Heart left ventricle (tissue), 13 donors: ENCODE measurements at regions not wholly inside any gene's neighbourhood (a gene's known extent, or its start where the extent isn't known, plus 50 kb on each side); places are given as distances from the start of the nearest gene placed in this dataset.
"Not testable (repeated sequence)": the region's sequence is repeated elsewhere in the genome, so short reads cannot be mapped to it uniquely, and the experiment has no call there.

ENCODE experiments used
- POLR2A ChIP-seq, 2 donors: fragments of 450-650 bp; IDR thresholded peaks; one replicate each; pipeline ENCODE4 v1.6.1; 2017; ENCODE audit warnings: antibody characterized with exemption in 2 of 2, mild to moderate bottlenecking in 2 of 2, moderate library complexity in 2 of 2
- TF ChIP-seq, protein P1 (sequence below), 12 donors: fragments of 200-600 bp; sonication (generic) in 4 of 12; IDR thresholded peaks; one replicate each; pipeline versions ENCODE4 v1.5.0 to v1.8.0; 2018 to 2022; ENCODE audit warnings: antibody characterized with exemption in 12 of 12, mild to moderate bottlenecking in 5 of 12
- donor health status: ischemic (EF 13 %, LVEDD 7.1; RV severe dilation, severe dysfunction).
- donor health status: DM: no; HTN: yes; CAD: no.
- donor health status: DM: no; HTN: no; CAD: no.
- donor health status: ischemic (EF 25% LVEDD 6.9; RV normal size, moderate dysfunction).
- donor health status: ischemic (EF 25% LVEDD 5.7; RV mildly dilated, moderate dysfunction).
- donor health status: ischemic (EF 35%, LVEDD 5.7; RV mildly dilated, moderate dysfunction).
- donor health status: nonischemic (EF 11% LVEDD 7.7; RV severe dilation, severe dysfunction).
- donor health status: DM: yes; HTN: yes; CAD: no.
- donor health status: PGD.
- donor health status: ischemic (EF 29% LVEDD 5.4; RV normal size, mild dysfunction).
- donor health status: nonischemic (EF 23%, LVEDD 6.1; RV moderate dilation, normal function).

- TF ChIP-seq, protein P1, sequence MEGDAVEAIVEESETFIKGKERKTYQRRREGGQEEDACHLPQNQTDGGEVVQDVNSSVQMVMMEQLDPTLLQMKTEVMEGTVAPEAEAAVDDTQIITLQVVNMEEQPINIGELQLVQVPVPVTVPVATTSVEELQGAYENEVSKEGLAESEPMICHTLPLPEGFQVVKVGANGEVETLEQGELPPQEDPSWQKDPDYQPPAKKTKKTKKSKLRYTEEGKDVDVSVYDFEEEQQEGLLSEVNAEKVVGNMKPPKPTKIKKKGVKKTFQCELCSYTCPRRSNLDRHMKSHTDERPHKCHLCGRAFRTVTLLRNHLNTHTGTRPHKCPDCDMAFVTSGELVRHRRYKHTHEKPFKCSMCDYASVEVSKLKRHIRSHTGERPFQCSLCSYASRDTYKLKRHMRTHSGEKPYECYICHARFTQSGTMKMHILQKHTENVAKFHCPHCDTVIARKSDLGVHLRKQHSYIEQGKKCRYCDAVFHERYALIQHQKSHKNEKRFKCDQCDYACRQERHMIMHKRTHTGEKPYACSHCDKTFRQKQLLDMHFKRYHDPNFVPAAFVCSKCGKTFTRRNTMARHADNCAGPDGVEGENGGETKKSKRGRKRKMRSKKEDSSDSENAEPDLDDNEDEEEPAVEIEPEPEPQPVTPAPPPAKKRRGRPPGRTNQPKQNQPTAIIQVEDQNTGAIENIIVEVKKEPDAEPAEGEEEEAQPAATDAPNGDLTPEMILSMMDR (IDR thresholded peaks at IDR 0.05), result not testable (repeated sequence)
- TF ChIP-seq POLR2A (IDR thresholded peaks at IDR 0.05), result not testable (repeated sequence)
Observed at GRCh38 chr22:16714568-16714967, 110.6 kb downstream of the XKR3 start.
